K562 (cell line): ENCODE measurements at regions not wholly inside any gene's neighbourhood (a gene's known extent, or its start where the extent isn't known, plus 50 kb on each side); places are given as distances from the start of the nearest gene placed in this dataset.

ENCODE experiments used
- ATAC-seq: fragments of 200-7000 bp; cut with Tn5 transposase; 3 replicates; pipeline ENCODE4 v1.9.1; 2020; ENCODE audit warnings: moderate library complexity
- BruUV-seq: library from RNA; stranded (reverse); fragments of 400-500 nt; replicated peaks from 2 replicates; lab custom pipeline; 2021; lab: Mats Ljungman, UMichigan
- CTCF ChIA-PET: fragments of 300-600 bp; formaldehyde crosslinking; extraction: SDS; loops from one replicate; lab custom pipeline; 2021; ENCODE audit warnings: low intra/inter-chr PET ratio; lab: Yijun Ruan, JAX
- POLR2A ChIA-PET: fragments of 300-600, 350-650 bp; sonication (Branson Sonifier 250); formaldehyde crosslinking; extraction: SDS; loops from one replicate; lab custom pipeline; 2021; ENCODE audit warnings: antibody characterized with exemption, inconsistent platforms; lab: Yijun Ruan, JAX
- DNase-seq, 4 experiments: peaks; one replicate each; pipeline versions ENCODE4 v3.0.0 to v3.0.0-alpha.2; 2011 to 2018; ENCODE audit warnings: low spot score in 3 of 4, mixed read lengths in 3 of 4; ENCODE audit errors: extremely low read depth in 1 of 4
- FAIRE-seq: peaks from 2 replicates; lab custom pipeline; 2011; peaks lifted over from hg19 to GRCh38; lab: Jason Lieb, UNC
- H2AFZ ChIP-seq: 2 replicates; pipeline ENCODE4 v1.6.0; 2011; ENCODE audit warnings: low read depth, low read length, control low read depth, inconsistent platforms
- H3K27ac ChIP-seq: fragments of 200-600 bp; 3 replicates; pipeline ENCODE4 v1.8.0; 2011; ENCODE audit warnings: low read depth, mild to moderate bottlenecking, control low read depth, inconsistent platforms, low read length, moderate library complexity, mixed read lengths; ENCODE audit errors: extremely low read depth
- H3K27me3 ChIP-seq, 2 experiments: fragments of 300-600 bp in 1 of 2; 2 replicates in 1 of 2; 3 replicates in 1 of 2; pipeline versions ENCODE4 v1.6.0 to v1.8.0; 2011; ENCODE audit warnings: inconsistent platforms in 2 of 2, low read length in 2 of 2, mild to moderate bottlenecking in 1 of 2, mixed read lengths in 1 of 2, moderate library complexity in 1 of 2; ENCODE audit not compliant: control insufficient read depth in 2 of 2, insufficient read depth in 2 of 2
- H3K36me3 ChIP-seq: fragments of 300-600 bp; 3 replicates; pipeline ENCODE4 v1.8.0; 2011; ENCODE audit warnings: mild to moderate bottlenecking, low read length, inconsistent platforms; ENCODE audit not compliant: control insufficient read depth, insufficient read depth
- H3K4me1 ChIP-seq, 2 experiments: fragments of 200-600 bp in 1 of 2; replicated peaks in 1 of 2; 2 replicates in 1 of 2; 3 replicates in 1 of 2; pipeline versions ENCODE4 v1.5.1 to v1.8.0; 2011; ENCODE audit warnings: inconsistent platforms in 2 of 2, low read length in 2 of 2, mild to moderate bottlenecking in 1 of 2, mixed read lengths in 1 of 2, moderate library complexity in 1 of 2; ENCODE audit not compliant: control insufficient read depth in 2 of 2, insufficient read depth in 2 of 2
- H3K4me2 ChIP-seq: 2 replicates; pipeline ENCODE4 v1.6.1; 2011; ENCODE audit warnings: low read length, control low read depth, inconsistent platforms, mixed read lengths; ENCODE audit not compliant: insufficient read depth
- H3K4me3 ChIP-seq: fragments of 200-600 bp; sonication (generic), shearing (Covaris generic); 2 replicates; pipeline ENCODE4 v1.5.1; 2016; ENCODE audit warnings: control low read depth, inconsistent platforms
- H3K79me2 ChIP-seq: fragments of 200-600 bp; 3 replicates; pipeline ENCODE4 v1.8.0; 2011; ENCODE audit warnings: low read length, inconsistent platforms; ENCODE audit not compliant: control insufficient read depth, insufficient read depth
- H3K9ac ChIP-seq, 2 experiments: 2 replicates each; pipeline versions ENCODE4 v1.6.0 to v1.6.1; 2011; ENCODE audit warnings: low read depth in 2 of 2, low read length in 2 of 2, control low read depth in 1 of 2, inconsistent platforms in 1 of 2, mild to moderate bottlenecking in 1 of 2, mixed read lengths in 1 of 2; ENCODE audit not compliant: insufficient read depth in 1 of 2
- H3K9me1 ChIP-seq: one replicate; pipeline ENCODE4 v1.6.0; 2011; ENCODE audit warnings: inconsistent platforms, mild to moderate bottlenecking, low read length, moderate library complexity; ENCODE audit not compliant: control insufficient read depth, insufficient read depth
- H3K9me3 ChIP-seq: replicated peaks from 2 replicates; pipeline ENCODE4 v1.5.1; 2011; ENCODE audit warnings: low read depth, low read length, inconsistent platforms; ENCODE audit not compliant: control insufficient read depth, insufficient read depth
- H4K20me1 ChIP-seq: replicated peaks from 2 replicates; pipeline ENCODE4 v1.6.1; 2011; ENCODE audit warnings: low read length, inconsistent platforms, mixed read lengths; ENCODE audit not compliant: control insufficient read depth, insufficient read depth
- ARID2 ChIP-seq: fragments of 450-650 bp; IDR thresholded peaks from 2 replicates; pipeline ENCODE4 v1.6.1; 2017; ENCODE audit warnings: antibody characterized with exemption, mild to moderate bottlenecking
- BDP1 ChIP-seq: IDR thresholded peaks from 3 replicates; pipeline ENCODE4 v1.6.1; 2011; ENCODE audit not compliant: insufficient read length, insufficient read depth
- BRCA1 ChIP-seq, 2 experiments: fragments of 450-650 bp in 1 of 2; sonication (generic) in 1 of 2; formaldehyde crosslinking in 1 of 2; IDR thresholded peaks; 2 replicates each; pipeline versions ENCODE4 v1.5.0 to v1.6.1; 2017 to 2020; ENCODE audit warnings: mild to moderate bottlenecking in 1 of 2, missing genetic modification reagents in 1 of 2
- CHD2 ChIP-seq: IDR thresholded peaks from 2 replicates; pipeline ENCODE4 v1.6.1; 2011; ENCODE audit warnings: low read depth, low read length
- CTBP1 ChIP-seq: fragments of 450-650 bp; IDR thresholded peaks from 2 replicates; pipeline ENCODE4 v1.6.1; 2016; ENCODE audit warnings: borderline replicate concordance
- DDX20 ChIP-seq: fragments of 450-650 bp; IDR thresholded peaks from 2 replicates; pipeline ENCODE4 v1.6.1; 2016; ENCODE audit warnings: missing genetic modification characterization, low read depth, mild to moderate bottlenecking, missing compliant biosample characterization, moderate library complexity
- E2F1 ChIP-seq: sonication (generic); formaldehyde crosslinking; IDR thresholded peaks from 2 replicates; pipeline ENCODE4 v1.8.1; 2023; ENCODE audit warnings: mild to moderate bottlenecking, missing genetic modification reagents, moderate library complexity
- GABPA ChIP-seq: fragments of 200-800 bp; sonication (Bioruptor generic); conservative IDR thresholded peaks from 2 replicates; pipeline ENCODE4 v1.6.1; 2016; ENCODE audit warnings: low read depth, missing genetic modification characterization, missing compliant biosample characterization
- MEF2A ChIP-seq: IDR thresholded peaks from 2 replicates; pipeline ENCODE4 v1.6.1; 2011; ENCODE audit warnings: low read depth, mild to moderate bottlenecking, low read length, moderate library complexity; ENCODE audit not compliant: control insufficient read depth
- NUFIP1 ChIP-seq: fragments of 450-650 bp; IDR thresholded peaks from 2 replicates; pipeline ENCODE4 v1.6.1; 2018; ENCODE audit not compliant: partially characterized antibody
- PML ChIP-seq: IDR thresholded peaks from 2 replicates; pipeline ENCODE4 v1.6.1; 2012; ENCODE audit warnings: low read length, inconsistent platforms
- POLR2G ChIP-seq: fragments of 200-400 bp; formaldehyde crosslinking; IDR thresholded peaks from 2 replicates; pipeline ENCODE4 v1.6.1; 2017; ENCODE audit warnings: low read depth, mild to moderate bottlenecking, antibody characterized with exemption, low read length, moderate library complexity
- PRDM10 ChIP-seq: fragments of 450-650 bp; IDR thresholded peaks from 2 replicates; pipeline ENCODE4 v1.6.1; 2018; ENCODE audit not compliant: partially characterized antibody
- SMARCA5 ChIP-seq: fragments of 450-650 bp; IDR thresholded peaks from 2 replicates; pipeline ENCODE4 v1.6.1; 2016
- SOX6 ChIP-seq: fragments of 450-650 bp; IDR thresholded peaks from 2 replicates; pipeline ENCODE4 v1.6.1; 2014; ENCODE audit warnings: mild to moderate bottlenecking
- ZNF324 ChIP-seq: fragments of 250-450 bp; sonication (Bioruptor Pico); IDR thresholded peaks from 2 replicates; pipeline ENCODE4 v1.4.0; 2020; ENCODE audit warnings: mild to moderate bottlenecking
- ZNF408 ChIP-seq: fragments of 250-450 bp; sonication (Bioruptor Pico); IDR thresholded peaks from 2 replicates; pipeline ENCODE4 v1.4.0; 2020; ENCODE audit warnings: low read depth, mild to moderate bottlenecking, moderate library complexity
- ZNF444 ChIP-seq: fragments of 250-450 bp; sonication (Bioruptor Pico); IDR thresholded peaks from 2 replicates; pipeline ENCODE4 v1.4.0; 2020; ENCODE audit warnings: mild to moderate bottlenecking, moderate library complexity
- ZNF79 ChIP-seq: fragments of 250-450 bp; sonication (Bioruptor Pico); IDR thresholded peaks from 2 replicates; pipeline ENCODE4 v1.4.0; 2020; ENCODE audit warnings: low read depth, mild to moderate bottlenecking, moderate library complexity
- WGBS: fragments of 100-300 bp; shearing (Covaris generic); methylation state at CpG from one replicate; pipeline ENCODE4 v1.1.6; 2016; ENCODE audit warnings: low coverage, mixed read lengths; ENCODE audit not compliant: insufficient coverage; ENCODE audit errors: missing lambda C conversion rate; 5-methylcytosine and 5-hydroxymethylcytosine counted together
- in situ Hi-C: fragments of 300-500 bp; cut with MboI; formaldehyde crosslinking; loops from 4 replicates; pipeline ENCODE4 v1.15.0; 2018; ENCODE audit warnings: inconsistent platforms, mixed read lengths
- intact Hi-C: fragments of 100-400 bp; cut with micrococcal nuclease; formaldehyde crosslinking; loops from 2 replicates; pipeline ENCODE4 v1.14.2; 2022

DNA sequence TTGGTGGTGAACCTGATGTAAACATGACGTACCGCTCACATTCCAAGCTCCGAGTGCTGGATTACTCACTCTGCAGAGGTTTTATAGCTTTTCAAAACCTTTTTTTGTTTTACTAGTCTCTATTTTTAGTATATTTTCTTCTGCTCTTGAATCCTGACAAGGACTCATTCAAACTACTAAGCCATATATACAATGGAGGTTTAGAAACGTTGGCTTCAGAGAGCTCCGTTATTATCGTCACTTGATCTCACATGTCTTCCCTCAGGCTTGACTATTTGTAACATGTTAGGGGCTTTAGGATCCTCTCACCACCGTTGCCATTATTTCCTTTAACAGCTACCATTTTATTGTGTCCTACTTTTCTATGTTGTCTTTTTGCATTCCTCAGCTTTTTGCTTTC lies 1321.5 kb upstream of the FLRT2 start:
- no peak for TF ChIP-seq BRCA1 (IDR thresholded peaks at IDR 0.05)
- TF ChIP-seq BRCA1 (CRISPR knock-in tag; IDR thresholded peaks at IDR 0.05), result no peak
- no peak for TF ChIP-seq BDP1
- TF ChIP-seq DDX20 (tag), result no peak
- TF ChIP-seq PRDM10, result no peak
- no peak for TF ChIP-seq CHD2
- TF ChIP-seq ARID2, result no peak
- no peak for TF ChIP-seq POLR2G
- no peak for TF ChIP-seq NUFIP1
- TF ChIP-seq GABPA, result no peak
- TF ChIP-seq ZNF324, result no peak
- TF ChIP-seq PML, result no peak
- no peak for TF ChIP-seq ZNF408 (CRISPR knock-in tag)
- no peak for TF ChIP-seq SOX6
- TF ChIP-seq ZNF444 (CRISPR knock-in tag), result no peak
- TF ChIP-seq SMARCA5, result no peak
- no peak for TF ChIP-seq ZNF79 (CRISPR knock-in tag)
- no peak for TF ChIP-seq MEF2A
- no peak for TF ChIP-seq CTBP1
- no peak for TF ChIP-seq E2F1 (CRISPR knock-in tag)
- TF ChIP-seq, all 486 proteins: peak for 0
- Histone ChIP-seq H3K4me1 (no peaks in the 10 kb centered on the region), H3K27ac (no peak overlapping the region), H3K79me2 (no peaks in the 10 kb centered on the region), H3K27me3 (no peaks in the 10 kb centered on the region), H4K20me1 (no peaks in the 10 kb centered on the region), H3K36me3 (no peaks in the 10 kb centered on the region), H3K4me2 (no peak overlapping the region), H3K4me3 (no peak overlapping the region), H3K9me1 (no peaks in the 10 kb centered on the region), H2AFZ (no peak overlapping the region), H3K9ac (no peak overlapping the region), H3K9me3 (no peaks in the 10 kb centered on the region)
- ChIA-PET POLR2A (no interaction called here), CTCF (no interaction called here)
- no peak for DNase-seq
- 1% methylated on average over 7 of the region's 7 CpGs for WGBS
- no peak for ATAC-seq
- no peak for FAIRE-seq
- BruUV-seq, result no TSS peak
- intact Hi-C loops, result no loop called here
- in situ Hi-C loops, result no loop called here
